HG02763 (cell line): ENCODE measurements at regions not wholly inside any gene's neighbourhood (a gene's known extent, or its start where the extent isn't known, plus 50 kb on each side); places are given as distances from the start of the nearest gene placed in this dataset.

Experiments
- ATAC-seq: cut with Tn5 transposase; IDR thresholded peaks from one replicate; pipeline ENCODE4 v1.9.1; 2021; ENCODE audit warnings: mild to moderate bottlenecking, moderate library complexity; ENCODE audit not compliant: unreplicated experiment

DNA sequence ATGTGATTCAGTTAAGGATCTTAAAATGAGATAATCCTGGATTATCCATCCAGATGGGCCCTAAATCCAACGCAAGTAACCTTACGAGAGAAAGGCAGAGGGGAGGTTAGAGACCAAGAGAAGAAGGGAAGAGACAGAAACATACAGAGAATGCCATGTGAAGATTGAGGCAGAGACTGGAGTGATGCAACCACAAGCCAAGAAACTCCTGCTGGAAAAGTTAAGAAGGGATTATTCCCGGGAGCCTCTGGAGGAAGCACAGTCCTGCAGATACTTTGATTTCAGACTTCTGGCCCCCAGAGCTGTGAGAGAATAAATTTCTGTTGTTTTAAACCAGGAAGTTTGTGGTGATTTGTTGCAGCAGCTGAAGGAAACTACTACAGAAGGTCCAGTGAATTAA is 992.7 kb downstream of the BCL11A start:
- no peak for ATAC-seq

- ATAC-seq: no peak
Observed at GRCh38 chr2:59540864-59541263, 1012.6 kb downstream of the BCL11A start.

DNA sequence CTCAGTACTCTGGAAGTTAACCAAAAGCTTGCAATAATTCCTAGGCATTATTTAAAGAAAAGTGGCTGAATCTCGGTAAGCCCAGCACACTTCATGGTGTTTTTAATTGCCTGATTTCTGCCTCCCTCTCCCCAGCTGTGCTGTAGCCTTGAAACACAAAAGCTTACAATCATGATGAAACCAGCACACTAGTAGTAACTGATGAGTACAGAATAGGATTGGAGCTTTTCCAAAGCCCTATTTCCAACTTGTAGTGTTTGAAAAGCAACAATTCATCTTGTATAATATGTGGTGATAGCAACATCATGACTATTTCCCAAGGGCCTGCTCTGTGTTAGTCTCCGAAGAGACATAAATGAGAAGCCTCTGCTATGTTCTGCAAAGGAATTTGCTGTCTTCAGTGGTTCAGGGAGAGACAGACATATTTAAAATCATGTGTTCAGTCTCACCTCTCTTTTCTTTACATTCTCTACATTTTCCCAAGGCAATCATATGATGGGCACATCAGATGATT is 1015.0 kb downstream of the BCL11A start:
- no peak for ATAC-seq

DNA sequence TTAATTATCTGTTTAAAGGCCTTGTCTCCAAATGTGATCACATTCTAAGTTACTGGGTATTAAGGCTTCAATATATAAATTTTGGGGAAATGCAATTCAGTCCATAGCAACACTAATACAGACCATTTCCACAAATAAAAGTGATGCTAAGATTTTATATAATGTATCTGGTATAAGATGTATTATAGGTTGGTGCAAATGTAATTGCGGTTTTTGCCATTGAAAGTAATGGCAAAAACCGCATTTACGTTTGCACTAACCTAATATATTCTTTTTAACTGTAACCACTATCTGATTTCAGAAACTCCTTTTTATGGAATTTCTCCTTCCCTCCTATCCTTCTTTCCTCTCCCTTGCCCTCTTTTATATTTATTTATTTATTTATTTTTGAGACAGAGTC is 1020.6 kb downstream of the BCL11A start:
- ATAC-seq: no peak

- ATAC-seq: no peak
Observed at GRCh38 chr2:59530258-59530657, 1023.2 kb downstream of the BCL11A start.

DNA sequence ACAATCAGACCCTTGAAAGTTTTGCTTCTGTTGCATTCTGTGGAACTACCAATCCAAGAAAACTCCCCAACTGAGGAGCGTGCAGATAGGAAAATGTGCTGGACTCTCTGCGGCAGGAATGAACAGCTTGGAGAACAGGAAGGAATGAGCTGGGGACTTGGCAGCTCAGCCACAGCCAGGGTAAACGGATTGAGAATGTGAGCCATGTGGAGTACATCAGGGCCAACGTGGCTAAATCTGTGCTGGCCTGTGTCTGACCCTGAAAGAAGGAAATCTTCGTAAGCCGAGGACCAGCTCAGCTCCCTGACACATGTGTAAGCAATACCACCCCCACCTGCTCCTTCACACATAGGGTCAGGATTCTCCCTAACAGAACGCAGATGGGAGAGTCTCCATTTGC is 1023.7 kb downstream of the BCL11A start:
- ATAC-seq: no peak

DNA sequence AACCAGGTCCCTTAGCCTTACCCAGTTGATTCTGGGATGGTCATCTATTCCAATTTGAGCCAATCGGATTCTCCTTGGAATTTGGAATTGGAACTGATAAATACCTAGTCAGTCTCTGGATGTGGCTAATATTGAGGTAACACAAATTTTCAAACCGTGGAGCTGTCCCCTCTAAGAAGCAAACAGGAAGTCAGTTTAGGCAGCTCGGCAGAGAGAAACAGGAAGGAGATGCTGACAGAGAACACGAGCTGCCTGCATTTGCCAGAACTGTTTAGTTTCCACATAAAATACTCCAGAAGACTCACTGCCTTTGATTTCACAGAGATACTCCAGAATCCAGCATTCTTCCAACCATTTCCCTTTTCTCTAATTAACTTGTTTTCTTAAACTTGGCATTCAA is 1024.9 kb downstream of the BCL11A start:
- ATAC-seq: no peak

- no peak for ATAC-seq
Observed at GRCh38 chr2:59502981-59503380, 1050.5 kb downstream of the BCL11A start.

DNA sequence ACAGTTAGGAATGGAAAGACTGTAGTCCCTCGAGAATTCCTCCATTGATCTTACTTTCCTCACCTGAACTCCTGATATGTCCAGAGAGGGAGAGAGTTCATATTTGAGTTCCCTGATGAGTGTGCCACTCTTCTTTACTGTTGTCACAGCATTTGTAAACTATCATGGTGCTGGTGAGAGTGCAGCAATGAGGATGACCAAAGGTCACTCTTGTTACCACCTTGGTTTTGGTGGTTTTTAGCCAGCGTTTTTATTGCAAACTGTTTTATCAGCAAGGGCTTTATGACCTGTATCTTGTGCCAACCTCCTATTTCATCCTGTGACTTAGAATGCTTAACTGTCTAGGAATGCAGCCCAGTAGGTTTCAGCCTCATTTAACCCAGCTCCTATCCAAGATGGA is 1062.5 kb downstream of the BCL11A start:
- no peak for ATAC-seq

DNA sequence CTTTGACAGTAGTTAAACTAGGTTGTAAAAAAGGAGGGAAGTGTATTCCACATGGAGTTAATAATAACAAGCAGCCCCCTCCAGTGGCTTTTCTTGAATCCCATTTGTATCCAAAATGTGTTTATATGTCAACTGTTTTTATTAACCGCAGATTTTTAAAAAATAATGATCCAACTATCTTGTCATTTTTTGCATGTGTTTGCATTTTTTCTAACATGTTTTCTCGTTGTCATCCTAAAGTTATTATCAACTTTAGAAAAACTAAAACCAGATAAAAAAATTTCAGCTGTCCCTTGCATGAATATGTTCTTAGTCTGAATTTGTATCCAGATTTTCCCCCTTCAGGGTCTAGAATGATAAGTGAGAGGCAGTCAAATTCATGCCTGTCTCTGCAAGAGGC is 1063.3 kb downstream of the BCL11A start:
- ATAC-seq: no peak

DNA sequence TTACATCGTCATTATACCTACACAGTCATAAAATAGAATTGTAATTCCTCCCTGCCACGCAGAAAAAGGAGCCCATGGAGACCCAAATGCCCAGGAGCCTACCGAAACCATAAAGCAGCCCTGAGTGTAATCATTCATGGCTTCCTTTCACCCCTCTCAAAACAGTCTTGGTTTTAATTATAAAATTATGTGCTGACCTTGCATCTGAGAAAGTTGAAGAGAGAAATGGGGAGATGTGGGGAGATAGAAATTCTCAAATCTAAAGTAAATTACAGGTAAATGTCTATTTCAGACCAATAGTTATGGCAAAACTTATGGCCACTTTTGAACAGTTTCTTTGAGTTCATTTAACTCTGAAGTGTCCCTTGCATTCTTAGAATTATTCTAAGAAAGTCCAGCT is 1068.8 kb downstream of the BCL11A start:
- no peak for ATAC-seq

- ATAC-seq: no peak
Observed at GRCh38 chr2:59463426-59463825, 1090.0 kb downstream of the BCL11A start.

- no peak for ATAC-seq
Observed at GRCh38 chr2:59462422-59463197, 1090.8 kb downstream of the BCL11A start.

GRCh38 chr2:59461127-59461526 is 1092.3 kb downstream of the BCL11A start:
- ATAC-seq: no peak

DNA sequence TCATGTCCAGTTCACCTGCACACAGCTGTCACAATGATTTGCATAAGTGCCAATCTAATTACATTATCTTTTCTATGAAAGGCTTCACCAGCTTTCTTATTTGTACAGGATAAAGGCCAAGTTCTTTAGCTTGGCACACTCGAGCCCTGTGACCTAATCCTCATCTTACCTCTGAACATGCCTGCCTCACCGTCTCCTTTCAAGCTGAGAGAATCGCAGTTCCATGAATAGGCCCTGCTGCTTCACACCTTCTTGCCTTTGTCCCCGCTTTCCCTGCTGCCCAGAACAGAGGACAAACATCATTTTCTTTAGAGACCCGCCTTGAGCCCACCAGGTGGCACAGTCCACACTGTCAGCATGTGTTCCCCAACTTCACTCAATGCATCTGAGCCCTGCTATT is 1094.7 kb downstream of the BCL11A start:
- no peak for ATAC-seq

DNA sequence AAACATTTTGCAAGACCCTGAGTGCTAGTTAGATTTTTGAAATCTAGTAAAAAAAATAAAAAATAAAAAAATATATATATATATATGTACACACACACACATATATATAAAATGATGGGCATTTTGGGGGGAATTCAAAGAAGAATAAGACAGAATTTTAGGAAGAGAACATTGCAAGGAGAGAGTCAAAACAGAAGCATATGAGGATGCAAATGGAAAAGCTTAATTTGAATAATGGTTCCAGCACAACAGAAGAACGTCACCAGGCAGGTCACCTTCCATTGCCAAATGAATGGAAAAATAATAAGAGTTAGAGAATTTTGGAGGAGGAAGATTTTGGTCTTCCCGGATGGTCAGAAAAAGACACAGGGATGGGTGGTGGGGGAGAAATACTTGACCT is 1097.2 kb downstream of the BCL11A start:
- ATAC-seq: no peak

DNA sequence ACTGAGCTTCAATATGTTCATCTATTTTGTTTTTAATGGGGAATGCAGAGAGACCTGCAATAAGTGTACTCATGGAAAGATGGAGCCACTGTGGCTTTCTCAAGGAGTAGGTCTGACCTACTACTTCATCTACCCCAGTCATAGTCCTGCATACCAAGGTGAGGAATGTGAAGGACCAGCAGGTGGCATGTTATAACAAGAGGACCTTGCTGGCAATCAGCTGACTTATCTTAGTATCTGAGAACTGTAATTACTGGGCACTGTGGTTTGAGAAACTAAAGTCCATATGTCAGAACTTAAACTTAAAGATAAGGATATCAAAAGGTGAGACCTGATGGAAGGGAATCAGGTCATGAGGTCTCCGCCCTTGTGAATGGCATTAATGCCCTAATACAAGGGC is 1104.2 kb downstream of the BCL11A start:
- no peak for ATAC-seq

DNA sequence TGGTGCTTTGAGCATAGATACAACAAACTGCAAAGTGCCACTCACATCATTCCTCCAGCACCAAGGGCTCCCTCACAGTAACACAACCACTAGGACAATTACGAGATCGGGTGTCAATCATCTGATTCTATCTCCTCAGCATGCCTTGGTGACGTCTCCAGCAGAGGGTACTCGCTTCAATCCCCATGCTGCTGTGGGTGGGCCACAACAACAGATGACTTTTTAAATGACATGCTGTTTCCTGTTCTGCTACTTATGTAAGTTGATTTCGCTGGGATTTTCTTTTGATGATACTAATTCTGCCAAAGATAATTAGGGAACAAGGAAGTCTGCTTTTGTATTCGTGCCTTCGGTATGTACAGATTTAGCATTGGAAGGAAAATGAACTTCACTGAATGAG is 1113.0 kb downstream of the BCL11A start:
- ATAC-seq: no peak

DNA sequence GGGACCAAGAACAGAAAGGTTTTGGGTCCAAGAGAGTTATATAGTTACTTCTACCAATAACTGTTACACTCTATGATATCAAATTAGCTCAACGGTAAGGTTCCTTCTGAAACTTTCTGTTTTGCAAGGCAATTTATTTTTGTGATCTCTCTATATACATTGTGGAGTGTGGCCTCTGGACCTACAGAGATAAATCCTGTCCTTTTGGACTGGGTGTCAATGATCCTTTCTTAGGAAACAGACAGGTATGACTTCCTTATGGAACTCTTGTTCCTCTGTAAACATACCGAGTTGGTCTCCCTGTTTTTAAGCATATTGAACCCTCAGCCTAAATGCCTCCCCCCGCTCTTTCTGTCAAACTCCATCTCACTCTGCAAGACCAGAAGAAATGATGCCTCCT is 1117.8 kb downstream of the BCL11A start:
- ATAC-seq: no peak

DNA sequence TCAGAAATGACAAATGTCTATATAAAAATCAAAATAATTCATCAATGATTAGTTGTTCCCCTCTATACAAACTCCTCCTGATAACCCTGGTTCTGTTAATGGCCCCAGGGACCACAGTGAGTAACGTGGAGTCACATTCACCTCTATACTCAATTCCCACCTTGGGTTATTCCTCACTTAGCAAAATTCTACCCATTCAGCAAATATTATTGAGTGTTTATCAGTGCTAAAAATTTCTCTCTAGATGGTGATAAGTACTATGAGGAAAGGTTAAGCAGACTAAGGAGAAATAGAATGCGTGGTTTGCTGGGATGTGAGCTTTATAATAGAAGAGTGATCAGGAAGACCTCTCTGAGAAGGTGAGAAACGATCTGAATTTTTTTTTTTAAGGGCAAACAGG is 1124.5 kb downstream of the BCL11A start:
- ATAC-seq: no peak

- ATAC-seq: no peak
Observed at GRCh38 chr2:59427980-59428379, 1125.5 kb downstream of the BCL11A start.

DNA sequence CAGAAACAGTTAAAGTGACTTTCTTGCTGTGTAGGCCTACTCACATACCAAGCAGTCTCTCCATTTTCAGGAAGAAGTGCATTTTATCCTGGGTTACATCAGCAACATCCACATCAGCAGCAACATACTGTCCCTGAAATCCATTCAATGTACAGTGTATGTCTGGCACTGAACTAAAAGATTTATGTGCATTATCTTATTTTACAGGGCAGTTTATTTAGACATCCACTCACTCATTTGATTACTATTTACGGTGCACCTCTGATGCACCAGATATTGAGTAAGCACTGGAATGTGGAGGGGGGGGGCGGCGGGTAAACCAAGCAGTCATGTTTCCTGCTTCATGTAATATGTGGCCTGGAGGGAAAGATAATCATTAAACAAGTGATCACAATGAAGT is 1128.2 kb downstream of the BCL11A start:
- no peak for ATAC-seq
